ENCODE measurements at regions not wholly inside any gene's neighbourhood (a gene's known extent, or its start where the extent isn't known, plus 50 kb on each side); places are given as distances from the start of the nearest gene placed in this dataset.

- H3K4me3 ChIP-seq (ENCODE audit: low read length), result no peak overlapping the region
- TF ChIP-seq CTCF (IDR thresholded peaks at IDR 0.05; ENCODE audit: insufficient read depth, low read depth, low read length, missing control alignments), result no peak
- DNase-seq (ENCODE audit: low read depth), result no peak
These were observed 120.0 kb upstream of the THSD7B start for GRCh38 chr2:136645236-136645828.

DNA sequence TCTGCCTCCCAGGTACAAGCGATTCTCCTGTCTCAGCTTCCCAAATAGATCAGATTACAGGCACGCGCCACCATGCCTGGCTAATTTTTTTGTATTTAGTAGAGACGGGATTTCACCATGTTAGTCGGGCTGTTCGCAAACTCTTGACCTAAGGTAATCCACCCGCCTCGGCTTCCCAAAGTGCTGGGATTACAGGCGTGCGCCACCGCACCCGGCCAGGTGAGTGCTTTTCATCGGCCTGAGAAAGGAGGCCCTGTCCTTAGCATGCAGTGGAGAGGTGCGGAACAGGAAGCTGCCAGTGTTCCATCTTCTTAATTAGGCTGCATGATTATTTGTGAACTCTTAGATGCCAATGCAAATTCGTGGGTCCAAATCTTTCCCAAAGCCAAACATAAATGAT lies 125.7 kb upstream of the THSD7B start:
- TF ChIP-seq CTCF (IDR thresholded peaks at IDR 0.05; ENCODE audit: insufficient read depth, low read depth, low read length, missing control alignments), result no peak
- DNase-seq (ENCODE audit: low read depth), result no peak
- H3K4me3 ChIP-seq (ENCODE audit: low read length), result no peak overlapping the region

DNA sequence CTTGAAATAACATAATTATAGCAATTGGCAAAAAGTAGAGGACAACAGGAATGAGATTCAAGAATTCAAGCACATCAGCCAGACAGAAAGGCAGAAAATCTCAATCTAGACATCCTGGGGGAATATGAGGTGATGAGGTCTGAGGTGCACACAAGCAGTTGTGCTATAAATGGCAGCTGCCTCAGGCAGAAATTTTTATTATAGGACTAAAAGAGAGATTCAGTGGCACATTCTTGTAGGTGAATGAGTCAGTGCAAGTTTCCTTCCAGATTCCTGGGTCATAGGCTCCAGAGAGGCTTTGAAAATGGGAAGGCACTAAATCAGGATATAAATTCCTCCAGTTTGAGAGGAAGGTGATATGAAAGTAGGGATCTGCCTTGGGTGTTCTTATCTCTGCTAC lies 127.2 kb upstream of the THSD7B start:
- TF ChIP-seq CTCF (IDR thresholded peaks at IDR 0.05; ENCODE audit: insufficient read depth, low read depth, low read length, missing control alignments), result no peak
- peak; percentile 11 for DNase-seq (ENCODE audit: low read depth)
- H3K4me3 ChIP-seq (ENCODE audit: low read length), result no peak overlapping the region

GRCh38 chr2:136637402-136637801 lies 127.9 kb upstream of the THSD7B start:
- TF ChIP-seq CTCF (IDR thresholded peaks at IDR 0.05; ENCODE audit: insufficient read depth, low read depth, low read length, missing control alignments), result no peak
- no peak overlapping the region for H3K4me3 ChIP-seq (ENCODE audit: low read length)
- DNase-seq (ENCODE audit: low read depth), result no peak

DNA sequence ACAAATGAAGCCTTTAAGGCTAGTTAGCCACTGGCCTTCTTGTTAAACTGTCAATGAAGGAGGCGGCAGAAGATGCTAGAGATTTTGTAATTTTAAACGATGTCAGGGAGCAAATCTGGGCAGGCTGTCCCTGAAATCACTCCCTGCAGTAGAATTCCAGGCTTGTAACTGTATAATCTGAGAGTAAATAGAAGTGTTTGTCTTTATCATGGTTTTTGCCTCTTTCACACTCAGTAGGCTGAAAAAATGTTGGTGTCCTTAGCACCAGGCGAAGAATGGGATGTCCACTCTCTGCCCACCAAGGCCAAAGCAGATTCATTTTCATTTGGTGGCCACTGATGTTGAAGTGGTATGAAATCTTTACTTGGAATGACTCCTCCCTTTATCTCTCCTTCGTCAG lies 136.9 kb upstream of the THSD7B start:
- H3K4me3 ChIP-seq (ENCODE audit: low read length), result no peak overlapping the region
- no peak for TF ChIP-seq CTCF (IDR thresholded peaks at IDR 0.05; ENCODE audit: insufficient read depth, low read depth, low read length, missing control alignments)
- DNase-seq (ENCODE audit: low read depth), result no peak

GRCh38 chr2:136613096-136613495 lies 152.2 kb upstream of the THSD7B start:
- DNase-seq (ENCODE audit: low read depth), result no peak
- no peak for TF ChIP-seq CTCF (IDR thresholded peaks at IDR 0.05; ENCODE audit: insufficient read depth, low read depth, low read length, missing control alignments)
- H3K4me3 ChIP-seq (ENCODE audit: low read length), result no peak overlapping the region

DNA sequence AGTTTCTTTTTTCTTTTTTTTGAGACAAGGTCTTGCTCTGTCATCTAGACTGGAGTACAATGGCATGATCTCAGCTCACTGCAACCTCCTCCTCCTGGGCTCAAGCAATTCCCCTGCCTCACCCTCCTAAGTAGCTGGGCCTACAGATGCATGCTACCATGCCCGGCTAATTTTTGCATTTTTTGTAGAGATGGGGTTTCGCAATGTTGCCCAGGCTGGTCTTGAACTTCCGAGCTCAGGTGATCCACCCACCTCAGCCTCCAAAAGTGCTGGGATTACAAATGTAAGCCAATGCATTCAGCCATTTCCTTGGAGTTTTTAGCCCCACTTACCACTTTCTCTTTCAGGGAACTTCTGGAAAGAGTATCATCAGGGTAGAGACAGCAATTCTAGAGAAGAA lies 153.3 kb upstream of the THSD7B start:
- DNase-seq (ENCODE audit: low read depth), result no peak
- no peak for TF ChIP-seq CTCF (IDR thresholded peaks at IDR 0.05; ENCODE audit: insufficient read depth, low read depth, low read length, missing control alignments)
- H3K4me3 ChIP-seq (ENCODE audit: low read length), result no peak overlapping the region

Measured in epithelial cell of esophagus (primary cell).